A549 (cell line): ENCODE measurements at regions not wholly inside any gene's neighbourhood (a gene's known extent, or its start where the extent isn't known, plus 50 kb on each side); places are given as distances from the start of the nearest gene placed in this dataset.
"Not testable (repeated sequence)": the region's sequence is repeated elsewhere in the genome, so short reads cannot be mapped to it uniquely, and the experiment has no call there.

ENCODE experiments used
- ATAC-seq, 2 experiments: fragments of 200-7000 bp in 1 of 2; fragments of >200 bp in 1 of 2; cut with Nextera tagmentation in 1 of 2; cut with Tn5 transposase in 1 of 2; 3 replicates each; pipeline versions ENCODE4 v1.8.0 to v1.9.1; 2018 to 2020; ENCODE audit warnings: mild to moderate bottlenecking in 1 of 2, moderate library complexity in 1 of 2
- CTCF ChIA-PET: fragments of 300-600 bp; sonication (Branson Sonifier 250); formaldehyde crosslinking; extraction: SDS; loops from one replicate; lab custom pipeline; 2021; ENCODE audit warnings: antibody characterized with exemption, inconsistent platforms; lab: Yijun Ruan, JAX
- POLR2A ChIA-PET: fragments of 350-600 bp; formaldehyde crosslinking; extraction: SDS; loops from one replicate; lab custom pipeline; 2021; ENCODE audit warnings: antibody characterized with exemption, inconsistent platforms; lab: Yijun Ruan, JAX
- DNase-seq, 2 experiments: peaks; one replicate each; pipeline versions ENCODE4 v3.0.0 to v3.0.0-alpha.2; 2011 to 2016; ENCODE audit warnings: low read depth in 1 of 2, low spot score in 1 of 2
- FAIRE-seq: peaks from 2 replicates; lab custom pipeline; 2011; peaks lifted over from hg19 to GRCh38; lab: Jason Lieb, UNC
- H3K27ac ChIP-seq, 2 experiments: fragments of >200 bp; sonication (Bioruptor Twin); formaldehyde crosslinking; 3 replicates each; pipeline ENCODE4 v1.5.1; 2016 to 2017
- H3K4me1 ChIP-seq: fragments of >200 bp; sonication (Bioruptor Twin); formaldehyde crosslinking; 3 replicates; pipeline ENCODE4 v1.6.1; 2016
- H3K4me2 ChIP-seq: fragments of >200 bp; sonication (Bioruptor Twin); formaldehyde crosslinking; 3 replicates; pipeline ENCODE4 v1.6.1; 2016
- H3K4me3 ChIP-seq: fragments of >200 bp; sonication (Bioruptor Twin); formaldehyde crosslinking; 3 replicates; pipeline ENCODE4 v1.5.1; 2016
- H3K9me3 ChIP-seq: fragments of >200 bp; sonication (Bioruptor Twin); formaldehyde crosslinking; 3 replicates; pipeline ENCODE4 v1.6.1; 2016
- CHD2 ChIP-seq: fragments of 150-350 bp; IDR thresholded peaks from 2 replicates; pipeline ENCODE4 v1.6.1; 2014; ENCODE audit warnings: low read length; ENCODE audit not compliant: partially characterized antibody
- CHD4 ChIP-seq: fragments of 200-600 bp; sonication (generic); IDR thresholded peaks from 2 replicates; pipeline ENCODE4 v1.6.1; 2016; ENCODE audit warnings: antibody characterized with exemption, mild to moderate bottlenecking, borderline replicate concordance
- ESRRA ChIP-seq: fragments of 150-350 bp; IDR thresholded peaks from 2 replicates; pipeline ENCODE4 v1.6.1; 2014; ENCODE audit warnings: mild to moderate bottlenecking, low read length, borderline replicate concordance
- FOSL2 ChIP-seq, 2 experiments: fragments of 450-650 bp in 1 of 2; fragments of >200 bp in 1 of 2; sonication (Bioruptor Twin) in 1 of 2; formaldehyde crosslinking; IDR thresholded peaks; 2 replicates each; pipeline versions ENCODE4 v1.5.0 to v1.6.1; 2016 to 2020; ENCODE audit warnings: mild to moderate bottlenecking in 1 of 2, moderate library complexity in 1 of 2
- FOXS1 ChIP-seq: fragments of 250-450 bp; sonication (Bioruptor Pico); IDR thresholded peaks from 2 replicates; pipeline ENCODE4 v1.5.0; 2020; ENCODE audit warnings: mild to moderate bottlenecking, moderate library complexity
- HEYL ChIP-seq: fragments of 250-450 bp; sonication (Bioruptor Pico); IDR thresholded peaks from 2 replicates; pipeline ENCODE4 v1.8.0; 2021; ENCODE audit warnings: mild to moderate bottlenecking, moderate library complexity
- HMGXB4 ChIP-seq: fragments of 250-450 bp; sonication (Bioruptor Pico); IDR thresholded peaks from 2 replicates; pipeline ENCODE4 v1.5.0; 2021; ENCODE audit warnings: mild to moderate bottlenecking, moderate library complexity, borderline replicate concordance
- HOXA7 ChIP-seq: fragments of 250-450 bp; sonication (Bioruptor Pico); IDR thresholded peaks from 2 replicates; pipeline ENCODE4 v1.5.0; 2020; ENCODE audit warnings: mild to moderate bottlenecking, moderate library complexity
- HOXB5 ChIP-seq: fragments of 250-450 bp; sonication (Bioruptor Pico); IDR thresholded peaks from 2 replicates; pipeline ENCODE4 v1.5.0; 2020; ENCODE audit warnings: mild to moderate bottlenecking, moderate library complexity
- PBX3 ChIP-seq: IDR thresholded peaks from 2 replicates; pipeline ENCODE4 v1.6.1; 2012
- POLR2AphosphoS2 ChIP-seq: conservative IDR thresholded peaks from 2 replicates; pipeline ENCODE4 v1.6.1; 2012; ENCODE audit warnings: low read length, improper control_type of control experiment, inconsistent platforms
- RFX5 ChIP-seq: fragments of 450-650 bp; IDR thresholded peaks from 2 replicates; pipeline ENCODE4 v1.7.1; 2014; ENCODE audit warnings: antibody characterized with exemption, mild to moderate bottlenecking, moderate library complexity
- WGBS: methylation state at CpG from one replicate; pipeline ENCODE4 v1.1.6; 2017; ENCODE audit errors: missing lambda C conversion rate; 5-methylcytosine and 5-hydroxymethylcytosine counted together

GRCh38 chr1:157437296-157437695, 115.0 kb downstream of the FCRL5 start:
- CTCF ChIA-PET, result no interaction called here
- no peaks in the 10 kb centered on the region for H3K4me1 ChIP-seq
- no peak overlapping the region for H3K4me3 ChIP-seq
- POLR2A ChIA-PET, result no interaction called here
- H3K4me2 ChIP-seq, result no peak overlapping the region
- H3K9me3 ChIP-seq, result no peaks in the 10 kb centered on the region
- H3K27ac ChIP-seq, result no peak overlapping the region
- TF ChIP-seq FOSL2 (IDR thresholded peaks at IDR 0.05) (no peak), FOSL2 (CRISPR knock-in tag; IDR thresholded peaks at IDR 0.05) (no peak), CHD2 (no peak), FOXS1 (CRISPR knock-in tag) (no peak)
- ATAC-seq (no peak), FAIRE-seq (no peak), DNase-seq (no peak)
- WGBS, result 6% methylated on average over 2 of the region's 4 CpGs

GRCh38 chr1:157431751-157432150, 120.6 kb downstream of the FCRL5 start:
- TF ChIP-seq HOXA7 (CRISPR knock-in tag) (no peak), FOSL2 (IDR thresholded peaks at IDR 0.05) (no peak), FOSL2 (CRISPR knock-in tag; IDR thresholded peaks at IDR 0.05) (no peak), CHD4 (no peak), RFX5 (no peak), HEYL (CRISPR knock-in tag) (no peak), HMGXB4 (CRISPR knock-in tag) (no peak)
- no peak overlapping the region for H3K27ac ChIP-seq
- ChIA-PET CTCF (no interaction called here), POLR2A (no interaction called here)
- no peak overlapping the region for H3K4me2 ChIP-seq
- H3K4me3 ChIP-seq, result no peak overlapping the region
- no peaks in the 10 kb centered on the region for H3K9me3 ChIP-seq
- DNase-seq (no peak), ATAC-seq (no peak), FAIRE-seq (no peak)
- no peaks in the 10 kb centered on the region for H3K4me1 ChIP-seq
- WGBS, result 7% methylated on average over 5 of the region's 5 CpGs

- ATAC-seq (no peak), DNase-seq (no peak), FAIRE-seq (no peak)
- 16% methylated on average over 5 of the region's 5 CpGs for WGBS
- no peak for TF ChIP-seq POLR2AphosphoS2
- no peak for TF ChIP-seq HOXB5 (CRISPR knock-in tag)
- no peak for TF ChIP-seq ESRRA
- no peak for TF ChIP-seq CHD4
- TF ChIP-seq PBX3, result no peak
- TF ChIP-seq FOSL2 (IDR thresholded peaks at IDR 0.05), result no peak
- no peak for TF ChIP-seq FOSL2 (CRISPR knock-in tag; IDR thresholded peaks at IDR 0.05)
- CTCF ChIA-PET, result no interaction called here
- H3K4me1 ChIP-seq, result no peaks in the 10 kb centered on the region
- no peak overlapping the region for H3K4me3 ChIP-seq
- POLR2A ChIA-PET, result no interaction called here
- H3K4me2 ChIP-seq, result no peak overlapping the region
- H3K27ac ChIP-seq, result no peak overlapping the region
- H3K9me3 ChIP-seq, result no peaks in the 10 kb centered on the region
These were observed 122.6 kb downstream of the FCRL5 start for GRCh38 chr1:157429601-157430240.

- 0% methylated on average over 1 of the region's 1 CpG for WGBS
- H3K4me2 ChIP-seq, ATAC-seq, POLR2A ChIA-PET, H3K9me3 ChIP-seq, H3K4me1 ChIP-seq, H3K4me3 ChIP-seq, H3K27ac ChIP-seq, DNase-seq, FAIRE-seq: not testable (repeated sequence)
- CTCF ChIA-PET, result interaction anchor here (1.3 kb wide), 1 partner anchor 82 kb away, joined by 3 read pairs; no protein-coding TSS in a partner anchor
These were observed 128.6 kb downstream of the FCRL5 start for GRCh38 chr1:157423764-157424163.
